HT-29 (cell line): ENCODE measurements at regions not wholly inside any gene's neighbourhood (a gene's known extent, or its start where the extent isn't known, plus 50 kb on each side); places are given as distances from the start of the nearest gene placed in this dataset.
"Not testable (repeated sequence)": the region's sequence is repeated elsewhere in the genome, so short reads cannot be mapped to it uniquely, and the experiment has no call there.

Experiments
- DNase-seq: peaks from one replicate; pipeline ENCODE4 v3.0.0-alpha.2; 2015; ENCODE audit warnings: low spot score

DNA sequence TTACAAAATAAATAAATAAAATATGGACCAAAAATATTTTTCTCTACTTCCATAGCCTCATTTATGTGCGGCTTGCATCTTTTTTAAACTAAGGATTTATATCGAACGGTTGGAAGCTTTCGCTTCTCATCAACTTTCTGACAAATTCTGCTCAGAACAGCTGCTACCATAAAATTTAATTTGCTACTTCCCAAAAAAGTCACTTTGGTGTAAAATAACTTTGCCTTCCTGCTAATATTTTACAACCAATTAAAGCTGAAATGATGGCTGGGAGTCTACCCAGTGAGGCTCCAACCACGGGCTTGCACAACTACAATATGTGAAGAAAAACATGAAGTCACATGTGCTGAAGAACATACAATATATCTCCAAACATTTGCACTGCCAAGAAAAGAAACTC is 253.1 kb upstream of the NEBL start:
- DNase-seq, result no peak

- no peak for DNase-seq
These were observed 249.3 kb upstream of the NEBL start for GRCh38 chr10:21146436-21146789.

DNA sequence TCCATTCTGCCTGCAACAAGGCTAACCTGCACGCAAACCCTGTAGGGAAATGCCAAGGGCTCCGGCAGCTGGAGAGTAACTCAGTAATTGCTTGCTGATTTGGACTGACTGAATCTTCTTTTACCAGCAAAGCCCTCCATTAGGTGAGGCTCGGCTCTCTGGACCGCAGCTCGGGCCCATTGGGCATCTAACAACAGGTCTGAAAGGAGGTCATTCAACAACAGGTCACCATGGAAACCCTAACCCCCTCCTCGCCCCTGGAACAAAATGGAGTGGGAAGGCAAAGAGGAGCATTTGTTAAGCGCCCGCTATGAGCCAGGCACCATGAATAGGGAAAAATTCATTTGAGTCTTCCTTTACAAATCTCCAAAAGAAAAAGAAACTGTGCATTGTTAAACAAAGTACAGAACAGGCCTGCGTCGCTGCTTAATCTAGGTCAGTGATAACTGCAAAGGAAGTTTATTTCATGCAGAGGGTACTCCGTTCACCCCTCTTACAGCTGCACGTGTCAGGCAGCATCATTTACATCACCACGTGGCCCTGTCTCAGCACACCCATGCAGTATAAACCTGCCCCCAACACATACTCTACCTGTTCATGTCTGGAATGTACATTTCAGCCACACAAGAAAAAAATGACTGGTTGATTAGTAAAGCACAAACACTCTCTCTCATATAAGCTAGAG is 248.8 kb upstream of the NEBL start:
- DNase-seq, result no peak

- no peak for DNase-seq
These were observed 246.9 kb upstream of the NEBL start for GRCh38 chr10:21144047-21144446.

DNA sequence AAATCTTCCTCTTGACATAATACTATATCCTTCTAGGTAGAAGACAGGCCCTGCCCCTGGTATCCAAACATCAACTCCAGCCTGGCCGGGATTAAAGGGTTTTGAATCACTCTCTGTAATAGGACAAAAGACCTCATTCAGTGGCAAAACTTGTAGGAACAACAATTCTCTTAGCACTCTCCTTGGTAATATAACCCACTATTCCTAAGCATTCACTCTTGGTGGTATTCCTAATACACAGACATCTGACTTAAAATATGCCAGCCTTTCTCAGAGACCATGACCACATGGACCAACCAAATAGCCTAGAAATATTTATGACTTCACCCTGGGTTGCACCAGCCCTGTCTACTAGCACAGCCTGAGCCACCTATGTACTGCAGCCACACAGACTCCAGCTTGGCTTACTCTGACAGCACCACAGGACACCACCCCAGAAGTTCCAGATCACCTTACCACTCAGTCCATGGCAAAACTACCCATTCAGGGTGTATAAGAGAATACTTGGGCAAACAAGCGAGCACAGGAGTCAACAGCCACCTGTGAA is 244.9 kb upstream of the NEBL start:
- DNase-seq, result no peak

DNA sequence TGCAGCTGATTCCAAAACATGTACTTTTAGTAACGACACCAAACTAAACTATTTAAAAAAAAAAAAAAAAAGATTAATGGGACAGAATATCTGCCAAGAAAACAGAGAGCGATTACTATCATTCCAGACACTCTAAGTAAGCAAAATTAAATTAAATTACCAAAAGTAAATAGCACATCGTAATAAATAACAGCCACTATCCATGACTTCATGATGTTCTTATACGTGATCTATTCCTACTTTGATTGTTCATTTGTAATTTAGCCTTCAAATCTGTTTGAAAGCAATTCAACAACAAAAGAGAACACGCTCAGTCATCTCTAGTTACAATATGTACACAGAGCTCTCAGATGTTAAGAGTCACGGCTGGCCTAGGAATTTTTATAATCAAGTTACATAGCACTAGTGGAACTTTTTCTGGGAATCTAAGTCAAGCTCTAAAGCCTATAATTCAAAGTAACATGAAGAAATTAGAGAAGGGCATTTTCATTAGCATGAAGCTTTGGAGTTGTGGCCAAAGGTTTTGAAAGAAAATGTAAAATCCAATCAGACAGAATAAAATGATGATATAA is 241.7 kb upstream of the NEBL start:
- DNase-seq, result no peak

DNA sequence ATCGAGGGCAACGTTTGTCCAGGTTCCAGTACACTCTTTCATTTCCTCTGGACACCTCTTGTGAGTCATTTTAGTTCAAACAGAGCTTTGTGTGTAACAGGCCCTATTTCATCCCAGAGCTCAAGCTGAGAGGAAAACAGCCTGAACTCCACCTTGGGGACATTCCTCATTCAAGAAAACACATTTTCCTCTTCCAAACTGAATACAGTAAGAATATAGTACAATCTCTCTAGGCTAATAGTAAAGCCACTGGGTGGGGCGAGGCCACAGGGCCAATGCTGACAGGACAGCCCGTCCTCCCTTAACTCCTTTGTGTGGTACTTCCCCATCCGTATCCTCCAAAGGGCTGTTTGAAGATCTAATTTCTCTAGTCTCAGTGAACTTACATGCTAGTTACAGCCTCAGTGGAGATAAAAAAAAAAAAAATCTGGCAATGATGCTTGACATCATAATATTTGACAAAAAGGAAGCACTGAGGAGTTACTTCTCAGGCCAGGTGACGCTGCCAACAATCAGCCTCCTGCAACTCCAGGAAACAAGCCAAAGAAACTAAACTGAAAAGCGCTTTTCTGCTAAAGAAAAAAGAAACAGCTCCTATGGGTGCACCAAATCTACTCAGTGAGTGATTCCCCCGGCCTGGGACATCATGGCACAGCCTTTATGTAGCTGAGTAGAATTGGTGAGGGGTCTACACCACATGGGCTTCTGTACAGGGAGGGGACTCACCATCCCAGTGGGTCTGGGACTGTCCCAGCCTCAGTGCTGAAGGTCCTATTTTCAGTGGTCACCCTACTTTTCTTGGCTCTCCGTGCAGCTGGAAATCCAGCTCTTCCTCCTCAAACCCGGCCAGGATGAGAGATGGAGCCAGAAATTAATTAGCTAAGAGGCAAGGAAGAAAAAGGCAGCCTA is 238.2 kb upstream of the NEBL start:
- DNase-seq, result peak; percentile 37

DNA sequence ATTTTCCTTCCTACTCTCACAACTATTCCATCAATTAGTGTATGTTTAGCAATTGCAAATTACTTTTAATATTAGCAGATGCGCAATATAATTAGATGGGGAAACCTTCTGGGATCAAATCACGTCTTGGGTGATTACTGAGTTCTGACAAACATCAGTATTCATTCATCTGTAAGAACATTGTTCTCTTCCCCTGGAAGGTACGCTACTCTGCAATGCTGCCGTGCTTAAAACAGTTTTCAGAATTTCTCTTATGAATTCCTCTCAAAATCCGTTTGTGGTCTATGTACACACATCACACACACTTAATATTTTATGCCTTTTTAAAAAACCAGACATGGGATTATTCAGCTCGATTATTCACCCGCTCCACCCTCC is 237.5 kb upstream of the NEBL start:
- DNase-seq, result no peak

DNA sequence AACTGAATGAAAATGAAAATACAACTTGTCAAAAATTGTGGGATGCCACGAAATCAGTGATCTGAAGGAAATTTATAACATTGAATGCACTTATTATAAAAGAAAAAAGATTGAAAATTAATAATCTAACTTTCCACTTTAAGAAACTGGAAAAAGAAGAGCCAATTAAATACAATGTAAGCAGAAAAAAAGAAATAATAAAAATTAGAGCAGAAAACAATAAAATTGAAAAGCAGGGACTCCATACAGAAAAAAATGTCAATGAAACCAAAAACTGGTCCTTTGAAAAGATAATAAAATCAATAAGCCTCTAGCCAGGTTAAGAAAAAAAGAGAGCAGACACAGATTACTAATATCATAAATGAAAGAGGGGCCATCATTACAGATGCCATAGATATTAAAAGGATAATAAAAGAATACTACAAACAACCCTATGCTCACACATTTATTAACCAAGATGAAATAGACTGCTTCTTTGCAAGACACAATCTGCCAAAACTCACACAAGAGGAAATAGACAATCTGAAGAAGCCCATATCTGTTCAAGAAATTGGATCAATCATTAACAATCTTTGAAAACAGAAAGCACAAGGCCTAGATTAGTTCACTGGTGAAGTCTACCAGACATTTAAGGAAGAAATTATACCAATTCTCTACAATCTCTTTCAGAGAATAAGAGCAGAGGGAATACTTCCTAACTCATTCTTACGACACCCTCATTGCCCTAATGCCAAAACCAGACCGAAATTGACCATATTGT is 233.8 kb upstream of the NEBL start:
- DNase-seq, result no peak

- DNase-seq, result no peak
These were observed 233.0 kb upstream of the NEBL start for GRCh38 chr10:21130108-21130507.

DNA sequence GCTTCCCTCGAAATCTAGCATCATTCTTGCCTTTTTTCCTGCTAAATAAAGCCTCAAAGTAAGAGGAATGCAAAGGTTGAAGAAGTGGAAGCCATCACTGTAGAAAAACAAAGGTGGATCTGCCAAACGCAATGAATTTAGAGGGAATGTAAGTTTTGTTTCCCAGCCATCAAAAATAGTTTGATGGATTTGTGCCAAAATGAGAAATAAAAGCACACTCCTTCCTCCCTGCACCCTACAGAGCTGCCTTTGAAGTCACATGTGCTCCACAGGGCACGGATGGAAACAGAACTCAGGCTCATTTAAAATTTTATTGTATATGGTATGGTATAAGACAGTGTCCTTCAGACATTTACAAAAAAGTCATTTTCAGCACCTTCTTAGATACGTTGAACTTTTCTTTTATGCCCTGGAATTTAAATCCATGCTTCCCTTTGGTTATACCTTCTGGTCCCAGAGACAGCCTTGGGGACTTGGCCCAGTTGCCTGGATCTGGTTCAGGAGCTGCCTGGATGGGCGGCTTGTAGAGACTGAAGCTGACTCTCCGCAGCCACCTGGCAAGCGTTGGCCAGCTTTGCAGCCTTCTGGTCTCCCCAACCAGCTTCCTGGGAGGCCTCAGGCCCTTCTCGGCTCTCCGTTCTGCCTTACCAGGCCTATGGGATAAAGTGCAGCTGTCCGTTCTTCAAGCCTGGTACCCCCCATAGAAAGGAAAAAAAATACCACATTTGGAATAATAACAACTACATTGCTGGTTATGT is 228.5 kb upstream of the NEBL start:
- no peak for DNase-seq

DNA sequence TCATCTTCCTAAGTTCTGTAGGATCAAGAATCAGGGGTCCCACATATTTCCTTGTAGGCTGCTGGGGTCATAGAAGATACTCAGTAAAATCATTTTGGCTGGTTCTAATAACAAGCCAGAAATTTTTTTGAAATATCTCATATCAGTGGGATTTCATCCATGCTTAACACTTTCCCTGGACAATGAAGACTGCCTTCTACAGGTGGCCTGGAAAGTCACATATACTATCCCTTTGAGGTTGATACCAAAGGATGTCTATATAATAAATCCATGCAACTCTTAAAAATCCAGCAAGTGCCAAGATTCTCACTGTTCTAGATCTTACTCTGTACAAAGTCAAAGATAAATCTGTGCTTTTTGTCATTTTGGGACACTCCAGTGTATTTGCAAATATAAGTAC is 225.8 kb upstream of the NEBL start:
- DNase-seq, result no peak

DNA sequence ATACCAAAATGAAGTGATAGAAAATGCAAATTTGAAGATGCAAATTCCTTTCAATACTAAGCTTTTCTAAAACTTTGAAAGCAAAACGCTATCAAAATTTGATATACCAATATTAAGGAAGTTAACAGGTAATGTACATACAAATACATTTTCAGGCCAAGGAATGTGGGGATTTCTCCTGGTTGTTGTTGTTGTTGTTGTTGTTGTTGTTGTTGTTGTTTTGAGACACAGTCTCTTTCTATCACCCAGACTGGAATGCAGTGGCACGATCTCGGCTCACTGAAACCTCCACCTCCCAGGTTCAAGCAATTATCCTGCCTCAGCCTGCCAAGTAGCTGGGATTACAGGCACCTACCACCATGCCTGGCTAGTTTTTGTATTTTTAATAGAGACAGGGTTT is 224.7 kb upstream of the NEBL start:
- DNase-seq, result not testable (repeated sequence)

DNA sequence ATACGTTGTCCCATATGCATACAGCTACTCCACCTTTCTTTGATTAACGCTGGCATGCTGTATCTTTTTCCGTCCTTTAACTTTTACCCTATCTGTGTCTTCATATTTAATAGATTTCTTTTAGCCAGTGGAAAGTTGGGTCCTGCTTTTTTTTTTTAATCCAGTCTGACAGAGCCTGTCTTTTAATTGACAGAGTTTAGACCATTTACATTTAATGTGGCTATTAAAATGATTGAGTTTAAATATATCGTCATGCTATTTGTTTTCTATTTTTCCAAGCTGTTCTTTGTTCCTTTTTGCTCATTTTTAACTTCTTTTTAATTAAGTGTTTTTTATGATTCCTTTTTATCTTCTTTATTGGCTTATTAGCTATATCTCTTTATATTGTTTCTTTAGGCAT is 217.6 kb upstream of the NEBL start:
- no peak for DNase-seq

DNA sequence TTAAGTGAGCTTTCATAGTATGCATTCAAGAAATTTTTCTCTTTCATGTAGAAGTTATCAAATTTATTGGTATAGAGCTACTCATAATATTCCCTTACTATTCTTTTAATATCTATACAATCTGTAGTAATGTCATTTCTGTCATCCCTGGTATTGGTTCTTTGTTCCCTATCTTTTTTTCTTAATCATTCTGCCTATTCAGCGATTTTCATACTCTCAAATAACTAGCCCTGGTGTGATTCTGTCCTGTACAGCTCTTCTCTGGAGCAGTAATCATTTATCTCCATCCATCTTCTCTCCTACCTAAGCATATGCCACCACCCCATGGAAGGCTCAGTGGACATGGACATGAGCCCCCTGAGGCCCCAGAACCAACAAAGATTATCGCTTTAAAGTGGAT is 213.2 kb upstream of the NEBL start:
- DNase-seq, result no peak

DNA sequence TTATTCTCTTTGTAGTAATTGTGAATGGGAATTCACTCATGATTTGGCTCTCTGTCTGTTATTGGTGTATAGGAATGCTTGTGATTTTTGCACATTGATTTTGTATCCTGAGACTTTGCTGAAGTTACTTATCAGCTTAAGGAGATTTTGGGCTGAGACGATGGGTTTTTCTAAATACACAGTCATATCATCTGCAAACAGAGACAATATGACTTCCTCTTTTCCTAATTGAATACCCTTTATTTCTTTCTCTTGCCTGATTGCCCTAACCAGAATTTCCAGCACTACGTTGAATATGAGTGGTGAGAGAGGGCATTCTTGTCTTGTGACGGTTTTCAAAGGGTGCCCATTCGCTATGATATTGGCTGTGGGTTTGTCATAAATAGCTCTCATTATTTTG is 209.8 kb upstream of the NEBL start:
- DNase-seq, result not testable (repeated sequence)

DNA sequence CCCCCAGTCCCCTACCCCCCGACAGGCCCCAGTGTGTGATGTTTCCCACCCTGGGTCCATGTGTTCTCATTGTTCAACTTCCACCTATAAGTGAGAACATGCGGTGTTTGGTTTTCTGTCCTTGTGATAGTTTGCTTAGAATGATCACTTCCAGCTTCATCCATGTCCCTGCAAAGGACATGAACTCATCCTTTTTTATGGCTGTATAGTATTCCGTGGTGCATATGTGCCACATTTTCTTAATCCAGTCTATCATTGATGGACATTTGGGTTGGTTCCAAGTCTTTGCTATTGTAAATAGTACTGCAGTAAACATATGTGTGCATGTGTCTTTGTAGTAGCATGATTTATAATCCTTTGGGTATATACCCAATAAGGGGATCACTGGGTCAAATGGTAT is 208.2 kb upstream of the NEBL start:
- not testable (repeated sequence) for DNase-seq

DNA sequence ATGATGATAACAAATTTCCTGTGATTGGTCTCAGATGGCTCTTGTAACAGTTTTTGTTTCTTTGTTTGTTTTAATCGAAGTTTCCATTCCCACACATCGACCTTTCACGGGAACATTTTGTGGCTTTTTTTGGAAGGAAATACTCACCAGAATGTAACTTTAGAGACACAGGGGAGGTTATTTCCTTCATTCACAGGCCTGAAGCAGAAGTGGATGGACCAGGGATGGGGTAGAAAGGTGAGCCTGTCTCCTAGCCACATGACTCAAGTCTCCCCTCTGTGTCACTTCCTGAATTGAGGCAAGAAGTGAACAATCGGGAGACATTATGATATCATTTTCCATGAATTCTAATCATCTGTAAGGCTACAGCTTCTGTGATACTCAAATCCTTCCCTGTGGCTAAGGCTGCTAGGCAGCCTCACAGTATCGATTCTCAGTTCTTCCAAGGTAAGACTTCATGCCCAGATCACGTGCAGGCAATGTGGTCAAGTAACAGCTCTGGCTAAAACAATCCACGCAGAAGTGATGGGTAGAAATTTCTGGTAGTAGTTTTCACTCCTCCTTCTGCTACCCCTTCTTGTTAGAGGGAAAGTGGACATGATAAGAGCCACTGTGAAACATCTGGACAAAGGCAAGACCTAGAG is 203.9 kb upstream of the NEBL start:
- no peak for DNase-seq

- no peak for DNase-seq
These were observed 203.1 kb upstream of the NEBL start for GRCh38 chr10:21100190-21100589.

DNA sequence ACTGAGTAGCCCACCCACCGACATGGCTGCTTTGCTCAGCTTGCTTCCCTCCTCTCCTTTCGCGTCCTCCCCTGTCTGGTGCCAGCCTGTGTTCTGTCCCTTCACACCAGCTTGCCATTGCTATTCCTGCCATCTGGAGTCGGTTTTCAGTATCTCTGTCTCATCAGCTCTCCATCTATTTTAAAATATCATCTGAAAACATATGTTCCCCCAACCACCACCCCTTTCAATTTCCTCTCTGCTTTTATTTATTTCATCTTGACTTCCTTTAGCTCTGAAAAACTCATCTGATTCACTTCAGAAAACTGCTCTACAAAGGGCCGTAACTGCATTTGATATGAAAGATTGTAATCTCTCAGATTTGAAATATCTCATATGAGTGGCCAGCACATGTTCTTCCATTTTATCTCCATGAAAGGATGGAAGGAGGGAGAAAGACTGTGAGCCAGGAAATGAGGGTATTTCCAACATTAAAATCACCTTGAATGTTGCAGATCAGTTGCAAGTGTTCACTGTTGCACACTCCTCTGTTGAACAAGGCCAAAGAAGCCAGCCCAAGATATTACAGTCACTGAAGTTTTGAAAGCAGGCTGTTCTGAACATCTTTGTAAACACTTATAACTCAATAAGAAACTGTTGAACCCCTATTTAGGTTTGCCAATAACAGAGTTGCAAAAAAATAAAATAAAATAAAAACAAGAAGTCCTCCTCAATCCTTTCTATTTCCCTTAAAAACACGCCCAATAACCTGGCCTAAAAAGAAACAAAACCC is 202.4 kb upstream of the NEBL start:
- DNase-seq, result no peak
